ENCODE measurements at regions not wholly inside any gene's neighbourhood (a gene's known extent, or its start where the extent isn't known, plus 50 kb on each side); places are given as distances from the start of the nearest gene placed in this dataset.

GRCh38 chr16:64234200-64234599 is 887.7 kb downstream of the CDH11 start:
- no peak overlapping the region for H3T11ph ChIP-seq (ENCODE audit: low read length)
- H2BK5ac ChIP-seq (ENCODE audit: insufficient read length, low read length): no peak overlapping the region
- Mint-ChIP-seq H3K36me3 (ENCODE audit: insufficient read depth in 1 of 3, low read depth in 3 of 3) (no peaks in the 10 kb centered on the region), H3K9me3 (no peaks in the 10 kb centered on the region; a peak in 1 of 5 replicates), H3K27ac (peak overlapping the region in 1 of 3 experiments; percentile 61; a peak in 1 of 7 replicates), H3K4me1 (no peaks in the 10 kb centered on the region), H3K27me3 (ENCODE audit: low read depth) (no peaks in the 10 kb centered on the region; the same call in 1 of the 2 replicates), H3K4me3 (no peak overlapping the region)
- no peaks in the 10 kb centered on the region for H3K23me2 ChIP-seq (ENCODE audit: insufficient read length, low read depth, low read length, poor library complexity, severe bottlenecking)
- H3K23ac ChIP-seq (ENCODE audit: insufficient read length, low read depth, low read length): no peak overlapping the region
- no peak overlapping the region for H2BK15ac ChIP-seq (ENCODE audit: low read depth, low read length)
- H4K91ac ChIP-seq (ENCODE audit: insufficient read length, low read depth, low read length): no peak overlapping the region
- WGBS (ENCODE audit: extremely low coverage, insufficient read length, low lambda C conversion rate): no CpG with 5 or more reads among the region's 3 CpGs
- no peaks in the 10 kb centered on the region for H3K27me3 ChIP-seq (ENCODE audit: insufficient read depth, low read length)
- no peaks in the 10 kb centered on the region for H3K79me1 ChIP-seq (ENCODE audit: insufficient read depth, low read depth, low read length, poor library complexity, severe bottlenecking)
- no peaks in the 10 kb centered on the region for H4K20me1 ChIP-seq (ENCODE audit: control insufficient read depth, insufficient read depth, insufficient read length)
- no peaks in the 10 kb centered on the region for H3K4me1 ChIP-seq (ENCODE audit: insufficient read depth, low read length)
- H4K5ac ChIP-seq (ENCODE audit: insufficient read length, low read depth, low read length): no peak overlapping the region
- no peak overlapping the region for H2BK120ac ChIP-seq (ENCODE audit: low read depth, low read length, poor library complexity, severe bottlenecking)
- H3K18ac ChIP-seq (ENCODE audit: insufficient read length, low read depth, low read length): no peak overlapping the region
- H3K4me2 ChIP-seq (ENCODE audit: insufficient read depth, insufficient read length, low read length): no peak overlapping the region
- no peak overlapping the region for H4K8ac ChIP-seq (replicated peaks; ENCODE audit: insufficient read length, low read depth, low read length)
- no peak overlapping the region for H2AFZ ChIP-seq (ENCODE audit: low read length)
- no peaks in the 10 kb centered on the region for H3K79me2 ChIP-seq (ENCODE audit: insufficient read depth, low read length)
- no peak for DNase-seq
- H2BK12ac ChIP-seq (ENCODE audit: insufficient read length, low read depth, low read length): no peak overlapping the region
- no peak overlapping the region for H3K27ac ChIP-seq (ENCODE audit: insufficient read length, low read depth, low read length)
- no peak overlapping the region for H3K14ac ChIP-seq (ENCODE audit: insufficient read depth, low read length)
- no peaks in the 10 kb centered on the region for H3K9me3 ChIP-seq (ENCODE audit: control insufficient read depth, low read depth, low read length)
- H3K9ac ChIP-seq (ENCODE audit: extremely low read depth, insufficient read length, low read length): no peak overlapping the region
- no peak for TF ChIP-seq CTCF (conservative IDR thresholded peaks at IDR 0.05)
- no peak overlapping the region for H2BK20ac ChIP-seq (ENCODE audit: low read depth, low read length, poor library complexity, severe bottlenecking)
- no peak overlapping the region for H3K56ac ChIP-seq (ENCODE audit: insufficient read length, low read depth, low read length)
- H3K4ac ChIP-seq (ENCODE audit: low read depth, low read length): no peak overlapping the region
- H2AK5ac ChIP-seq (ENCODE audit: insufficient read length, low read length): no peak overlapping the region

All from H9 (cell line).